RWPE1 (cell line): ENCODE measurements at regions not wholly inside any gene's neighbourhood (a gene's known extent, or its start where the extent isn't known, plus 50 kb on each side); places are given as distances from the start of the nearest gene placed in this dataset.

Source experiments
- CTCF ChIA-PET: fragments of 350-600 bp; sonication (Branson Sonifier 250); formaldehyde crosslinking; extraction: SDS; loops from one replicate; lab custom pipeline; 2021; lab: Yijun Ruan, JAX
- POLR2A ChIA-PET: fragments of 400-600 bp; formaldehyde crosslinking; extraction: SDS; loops from one replicate; lab custom pipeline; 2020; ENCODE audit warnings: antibody characterized with exemption; ENCODE audit not compliant: low non-redundant PET; lab: Yijun Ruan, JAX
- DNase-seq: peaks from one replicate; pipeline ENCODE4 v3.0.0; 2012; ENCODE audit warnings: low spot score
- H3K27ac ChIP-seq: fragments of 450-650 bp; 2 replicates; pipeline ENCODE4 v1.5.1; 2017
- TF ChIP-seq, protein P1 (sequence below): fragments of 450-650 bp; conservative IDR thresholded peaks from 2 replicates; pipeline ENCODE4 v1.5.1; 2017; ENCODE audit warnings: low read depth, mild to moderate bottlenecking

DNA sequence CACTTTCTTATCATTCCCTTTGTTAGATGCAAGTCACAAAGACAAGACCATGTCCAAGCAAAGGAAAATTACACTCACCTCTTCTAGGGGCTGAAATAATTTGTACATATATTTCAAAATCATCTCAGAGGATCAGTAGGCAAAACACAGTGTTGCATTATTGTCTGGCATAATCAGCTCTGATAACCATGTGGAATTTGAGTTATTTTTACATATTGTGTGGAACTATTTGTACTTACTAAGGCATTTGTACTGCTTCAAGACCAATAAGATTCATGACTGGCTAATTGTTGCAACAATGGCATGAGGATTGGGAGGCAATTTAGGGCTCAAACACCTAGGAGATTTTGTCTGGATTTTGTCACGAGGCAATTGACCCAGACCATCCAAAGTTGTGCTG is 1716.4 kb downstream of the BRINP3 start:
- no peak for DNase-seq
- TF ChIP-seq, protein P1, sequence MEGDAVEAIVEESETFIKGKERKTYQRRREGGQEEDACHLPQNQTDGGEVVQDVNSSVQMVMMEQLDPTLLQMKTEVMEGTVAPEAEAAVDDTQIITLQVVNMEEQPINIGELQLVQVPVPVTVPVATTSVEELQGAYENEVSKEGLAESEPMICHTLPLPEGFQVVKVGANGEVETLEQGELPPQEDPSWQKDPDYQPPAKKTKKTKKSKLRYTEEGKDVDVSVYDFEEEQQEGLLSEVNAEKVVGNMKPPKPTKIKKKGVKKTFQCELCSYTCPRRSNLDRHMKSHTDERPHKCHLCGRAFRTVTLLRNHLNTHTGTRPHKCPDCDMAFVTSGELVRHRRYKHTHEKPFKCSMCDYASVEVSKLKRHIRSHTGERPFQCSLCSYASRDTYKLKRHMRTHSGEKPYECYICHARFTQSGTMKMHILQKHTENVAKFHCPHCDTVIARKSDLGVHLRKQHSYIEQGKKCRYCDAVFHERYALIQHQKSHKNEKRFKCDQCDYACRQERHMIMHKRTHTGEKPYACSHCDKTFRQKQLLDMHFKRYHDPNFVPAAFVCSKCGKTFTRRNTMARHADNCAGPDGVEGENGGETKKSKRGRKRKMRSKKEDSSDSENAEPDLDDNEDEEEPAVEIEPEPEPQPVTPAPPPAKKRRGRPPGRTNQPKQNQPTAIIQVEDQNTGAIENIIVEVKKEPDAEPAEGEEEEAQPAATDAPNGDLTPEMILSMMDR: no peak
- ChIA-PET CTCF (interaction anchor here (0.8 kb wide), 1 partner anchor 21 kb away, joined by 3 read pairs; no protein-coding TSS in a partner anchor), POLR2A (no interaction called here)
- H3K27ac ChIP-seq: no peak overlapping the region

DNA sequence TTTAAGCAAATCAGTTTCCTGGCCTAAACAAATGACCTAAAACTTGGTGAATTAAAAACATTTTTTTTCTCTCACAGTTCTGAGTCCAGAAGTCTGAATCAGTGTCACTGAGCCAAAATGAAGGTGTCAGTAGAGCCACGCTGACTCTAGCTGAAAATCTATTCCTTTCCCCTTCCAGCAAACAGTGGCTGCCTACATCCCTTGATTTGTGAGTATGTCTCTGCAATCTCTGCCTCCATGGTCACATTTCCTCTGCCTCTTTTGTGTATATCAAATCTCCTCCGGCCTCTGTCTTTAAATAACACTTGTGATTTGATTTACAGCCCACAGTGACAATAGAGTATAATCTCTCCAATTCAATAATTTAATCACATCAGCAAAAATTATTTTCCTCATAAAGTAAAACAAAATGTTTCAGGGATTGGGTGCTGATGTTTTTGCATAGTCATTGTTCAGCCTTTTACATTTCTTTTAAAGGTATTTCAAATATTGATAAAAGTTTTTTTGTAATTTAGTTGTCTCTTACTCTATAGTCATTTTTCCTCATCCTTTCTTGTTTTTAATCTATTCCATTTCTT is 1715.4 kb downstream of the BRINP3 start:
- no peak overlapping the region for H3K27ac ChIP-seq
- ChIA-PET POLR2A (no interaction called here), CTCF (no interaction called here)
- TF ChIP-seq, protein P1: no peak
- no peak for DNase-seq

DNA sequence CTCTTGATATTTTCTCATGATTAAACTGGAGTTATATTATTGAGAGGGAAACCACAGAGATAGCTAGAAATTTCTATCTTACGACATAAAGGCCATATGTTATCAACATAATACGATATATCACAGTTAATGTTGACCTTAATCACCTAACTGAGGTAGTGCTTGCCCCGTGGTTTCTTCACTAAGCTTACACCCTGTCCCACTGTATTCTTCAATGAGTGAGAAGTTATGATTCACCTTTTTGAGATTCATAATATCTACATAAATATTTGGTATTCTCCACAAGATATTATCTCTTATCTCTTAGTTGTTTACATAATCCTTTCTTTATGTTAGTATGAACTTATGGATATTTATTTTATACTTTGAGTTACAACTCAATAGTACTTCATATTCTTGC is 1714.1 kb downstream of the BRINP3 start:
- no peak overlapping the region for H3K27ac ChIP-seq
- CTCF ChIA-PET: no interaction called here
- TF ChIP-seq, protein P1: no peak
- DNase-seq: no peak
- POLR2A ChIA-PET: no interaction called here

DNA sequence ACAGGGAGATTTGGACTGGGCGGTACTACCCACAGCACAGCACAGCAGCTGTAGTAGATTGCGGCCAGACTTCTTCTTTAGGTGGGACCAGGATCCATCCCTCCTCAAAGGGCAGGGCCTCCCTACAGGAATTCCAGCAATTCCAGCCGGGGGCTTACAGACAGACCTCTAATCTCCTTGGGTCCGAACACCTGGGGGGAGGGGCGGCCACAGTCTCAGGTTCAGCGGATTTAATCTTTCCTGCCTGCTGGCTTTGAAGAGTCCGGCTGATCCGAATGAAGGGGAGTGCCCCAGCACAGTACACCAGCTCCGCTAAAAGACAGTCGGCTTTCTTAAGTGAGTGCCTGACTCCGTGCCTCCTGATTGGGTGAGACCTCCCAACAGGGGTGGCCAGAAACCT is 1708.5 kb downstream of the BRINP3 start:
- POLR2A ChIA-PET: no interaction called here
- TF ChIP-seq, protein P1: no peak

DNA sequence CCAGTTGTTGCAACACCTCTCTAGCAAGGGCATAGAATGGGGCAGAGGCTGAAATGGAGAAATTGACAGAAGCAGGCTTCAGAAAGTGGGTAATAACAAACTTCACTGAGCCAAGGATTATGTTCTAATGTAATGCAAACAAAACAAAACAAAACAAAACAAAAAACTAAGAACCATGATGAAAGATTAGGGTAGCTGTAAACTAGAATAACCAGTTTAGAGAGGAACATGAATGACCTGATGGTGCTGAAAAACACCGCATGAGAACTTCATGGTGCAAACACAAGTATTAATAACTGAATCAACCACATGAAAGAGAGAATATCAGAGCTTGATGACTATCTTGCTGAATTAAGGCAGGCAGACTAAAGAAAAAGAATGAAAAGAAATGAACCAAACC is 1707.7 kb downstream of the BRINP3 start:
- DNase-seq: no peak
- CTCF ChIA-PET: interaction anchor here (1.4 kb wide), 1 partner anchor 12 kb away, joined by 8 read pairs; no protein-coding TSS in a partner anchor
- POLR2A ChIA-PET: no interaction called here
- no peak overlapping the region for H3K27ac ChIP-seq
- TF ChIP-seq, protein P1: no peak

More for the DNA sequence above, 1708.5 kb downstream of the BRINP3 start:
- CTCF ChIA-PET: no interaction called here
- no peak overlapping the region for H3K27ac ChIP-seq
- no peak for DNase-seq

DNA sequence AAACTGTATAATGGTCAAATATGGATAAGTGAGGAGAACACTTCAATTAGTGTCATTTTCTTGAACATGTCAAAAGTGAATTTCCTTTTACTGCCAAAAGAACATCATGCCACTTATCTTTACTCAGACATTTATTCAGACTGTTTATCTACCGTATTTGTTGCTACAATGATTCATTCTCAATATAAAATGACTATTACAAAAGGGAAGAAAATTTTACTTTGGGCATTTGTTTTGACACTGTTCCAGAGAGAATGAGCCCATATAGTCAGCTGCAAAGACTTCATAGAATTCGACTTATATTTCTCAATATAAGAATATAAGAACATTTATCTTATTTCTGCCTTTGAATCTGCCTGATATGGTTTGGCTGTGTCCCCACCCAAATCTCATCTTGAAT is 1699.1 kb downstream of the BRINP3 start:
- TF ChIP-seq, protein P1: no peak
- DNase-seq: no peak
- POLR2A ChIA-PET: no interaction called here
- no peak overlapping the region for H3K27ac ChIP-seq
- CTCF ChIA-PET: no interaction called here
